Endothelial cell (in vitro differentiated cells): ENCODE measurements at regions not wholly inside any gene's neighbourhood (a gene's known extent, or its start where the extent isn't known, plus 50 kb on each side); places are given as distances from the start of the nearest gene placed in this dataset.

Source experiments
- DNase-seq: peaks from one replicate; pipeline ENCODE4 v3.0.0; 2021; ENCODE audit warnings: low spot score
- H3K27ac Mint-ChIP-seq: one replicate; pipeline ENCODE4 v1.8.0; 2021; ENCODE audit warnings: mixed read lengths, inconsistent platforms; ENCODE audit not compliant: unreplicated experiment
- H3K27me3 Mint-ChIP-seq: one replicate; pipeline ENCODE4 v1.8.0; 2021; ENCODE audit warnings: mild to moderate bottlenecking, moderate library complexity, mixed read lengths, inconsistent platforms; ENCODE audit not compliant: unreplicated experiment
- H3K36me3 Mint-ChIP-seq: one replicate; pipeline ENCODE4 v1.8.0; 2021; ENCODE audit warnings: mild to moderate bottlenecking, low read depth, mixed read lengths, inconsistent platforms; ENCODE audit not compliant: unreplicated experiment
- H3K4me1 Mint-ChIP-seq: one replicate; pipeline ENCODE4 v1.8.0; 2021; ENCODE audit warnings: mild to moderate bottlenecking, mixed read lengths, inconsistent platforms; ENCODE audit not compliant: unreplicated experiment
- H3K4me3 Mint-ChIP-seq: one replicate; pipeline ENCODE4 v1.8.0; 2021; ENCODE audit warnings: mild to moderate bottlenecking, mixed read lengths, inconsistent platforms; ENCODE audit not compliant: unreplicated experiment
- H3K9me3 Mint-ChIP-seq: one replicate; pipeline ENCODE4 v1.8.0; 2021; ENCODE audit warnings: mixed read lengths, inconsistent platforms; ENCODE audit not compliant: unreplicated experiment
- CTCF ChIP-seq: fragments of 200-600 bp; sonication (generic); IDR thresholded peaks from one replicate; pipeline ENCODE4 v1.5.0; 2021; ENCODE audit warnings: antibody characterized with exemption; ENCODE audit not compliant: unreplicated experiment

DNA sequence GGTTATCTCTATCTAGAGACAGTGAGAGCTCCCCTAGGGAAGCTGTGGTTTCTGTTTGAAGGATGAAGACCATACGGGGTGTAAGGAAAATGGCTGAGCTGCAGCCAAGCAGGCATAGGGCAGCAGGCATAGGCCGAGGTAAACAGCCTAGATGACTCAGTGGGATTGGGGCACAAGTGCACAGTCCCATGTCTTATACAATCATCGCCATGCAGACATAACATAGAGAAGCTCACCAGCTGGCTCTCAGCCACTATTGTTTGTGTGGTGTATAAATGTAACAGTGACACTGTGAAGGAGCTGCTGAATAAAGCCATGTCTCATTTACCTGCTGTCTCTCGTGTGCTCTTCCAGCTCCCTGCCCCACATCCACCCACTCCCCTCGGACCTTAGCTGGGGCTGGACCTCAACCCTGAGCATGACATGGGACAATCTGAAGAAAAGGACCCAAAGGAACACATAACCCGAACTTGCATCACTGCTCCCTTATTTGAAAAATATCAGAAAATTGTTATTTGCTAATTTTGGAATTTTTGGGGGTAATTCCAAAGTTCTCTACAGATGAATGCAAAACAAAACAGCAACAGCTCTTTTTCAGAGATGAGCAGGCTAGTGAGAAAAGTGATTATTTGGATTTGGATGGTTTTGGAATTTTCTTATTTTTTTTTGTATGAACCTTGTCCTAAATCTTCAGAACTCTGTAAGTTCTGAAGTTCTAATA lies 582.7 kb downstream of the REEP3 start:
- Mint-ChIP-seq H3K27ac (no peak overlapping the region), H3K27me3 (no peaks in the 10 kb centered on the region), H3K4me3 (no peak overlapping the region), H3K4me1 (peaks cover 3% of the 10 kb centered on the region), H3K9me3 (no peaks in the 10 kb centered on the region), H3K36me3 (no peaks in the 10 kb centered on the region)
- DNase-seq: no peak
- no peak for TF ChIP-seq CTCF

- no peak overlapping the region for H3K27ac Mint-ChIP-seq
- TF ChIP-seq CTCF: no peak
- H3K27me3 Mint-ChIP-seq: peaks cover 1% of the 10 kb centered on the region
- H3K36me3 Mint-ChIP-seq: no peaks in the 10 kb centered on the region
- no peak for DNase-seq
- no peak overlapping the region for H3K4me3 Mint-ChIP-seq
- no peaks in the 10 kb centered on the region for H3K9me3 Mint-ChIP-seq
- H3K4me1 Mint-ChIP-seq: peaks cover 10% of the 10 kb centered on the region
These were observed 588.8 kb downstream of the REEP3 start for GRCh38 chr10:64109926-64110495.

GRCh38 chr10:64112701-64113355 lies 591.6 kb downstream of the REEP3 start:
- H3K27me3 Mint-ChIP-seq: peaks cover 1% of the 10 kb centered on the region
- TF ChIP-seq CTCF: no peak
- H3K4me3 Mint-ChIP-seq: no peak overlapping the region
- no peak overlapping the region for H3K27ac Mint-ChIP-seq
- H3K36me3 Mint-ChIP-seq: no peaks in the 10 kb centered on the region
- H3K4me1 Mint-ChIP-seq: peaks cover 13% of the 10 kb centered on the region
- no peak for DNase-seq
- H3K9me3 Mint-ChIP-seq: no peaks in the 10 kb centered on the region

DNA sequence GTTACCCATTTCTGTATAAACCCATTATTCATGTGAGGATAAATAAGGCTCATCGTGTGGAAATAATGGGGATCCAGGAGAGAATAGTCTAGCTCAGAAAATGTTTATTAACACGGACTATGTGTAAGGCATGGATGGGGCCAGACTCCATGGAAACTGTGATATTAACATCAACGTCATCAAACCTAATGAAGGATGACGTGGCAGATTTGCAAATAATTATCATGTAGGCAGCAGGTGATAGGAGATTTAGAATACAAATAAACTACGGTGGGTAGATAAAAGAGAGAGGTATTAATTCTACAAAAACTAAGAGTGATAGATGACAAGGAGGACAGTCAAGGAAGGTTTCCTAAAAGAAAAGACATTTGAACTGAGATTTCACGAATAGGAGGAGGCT lies 592.2 kb downstream of the REEP3 start:
- no peaks in the 10 kb centered on the region for H3K9me3 Mint-ChIP-seq
- H3K4me3 Mint-ChIP-seq: no peak overlapping the region
- H3K27ac Mint-ChIP-seq: peak overlapping the region; percentile 11
- H3K4me1 Mint-ChIP-seq: peaks cover 13% of the 10 kb centered on the region
- TF ChIP-seq CTCF: no peak
- H3K27me3 Mint-ChIP-seq: peaks cover 1% of the 10 kb centered on the region
- DNase-seq: no peak
- H3K36me3 Mint-ChIP-seq: no peaks in the 10 kb centered on the region

DNA sequence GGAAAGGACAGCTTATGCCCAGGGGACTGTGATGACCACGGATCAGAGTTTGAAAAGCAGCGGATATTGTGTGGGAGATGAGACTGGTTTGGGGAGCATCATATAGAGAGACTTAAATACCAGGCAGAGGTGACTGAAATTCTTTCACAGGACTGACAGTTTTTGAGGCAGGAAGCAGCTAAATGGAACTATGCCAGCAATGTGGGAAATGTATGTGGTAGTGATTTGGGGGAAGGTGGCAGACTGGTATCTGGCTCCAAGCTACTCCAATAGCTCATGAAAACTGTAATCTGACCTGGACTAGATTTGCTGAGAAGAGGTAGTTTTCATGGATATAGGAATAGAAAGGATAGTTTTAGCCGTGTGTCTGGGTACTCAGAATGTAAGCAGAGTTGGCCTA lies 592.6 kb downstream of the REEP3 start:
- Mint-ChIP-seq H3K36me3 (no peaks in the 10 kb centered on the region), H3K27ac (peak overlapping the region; percentile 11), H3K27me3 (peaks cover 1% of the 10 kb centered on the region), H3K4me1 (peaks cover 13% of the 10 kb centered on the region), H3K4me3 (no peak overlapping the region), H3K9me3 (no peaks in the 10 kb centered on the region)
- TF ChIP-seq CTCF: no peak
- no peak for DNase-seq
